ENCODE measurements at regions not wholly inside any gene's neighbourhood (a gene's known extent, or its start where the extent isn't known, plus 50 kb on each side); places are given as distances from the start of the nearest gene placed in this dataset.
A peak's percentile ranks its signal among the peaks of the same experiment; 100 is the strongest.

DNA sequence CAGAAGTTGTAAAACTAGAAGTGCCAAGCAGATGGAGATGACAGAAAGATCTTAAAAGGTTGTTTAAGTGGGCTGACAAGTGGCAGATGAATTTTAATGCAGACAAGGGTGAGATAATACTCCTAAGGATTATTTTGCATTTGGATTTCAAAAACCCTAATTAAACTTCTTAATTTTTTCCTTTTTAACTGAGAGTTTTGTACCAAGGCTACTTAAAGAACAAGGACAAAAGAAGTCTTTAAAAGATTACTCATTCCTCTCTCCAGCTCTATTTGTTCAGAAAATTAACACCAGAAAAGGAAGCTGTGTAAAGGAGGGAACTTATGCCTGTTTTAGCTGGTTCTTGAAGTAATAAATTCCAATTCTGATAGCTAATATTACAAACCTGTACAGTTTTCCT, 275.4 kb downstream of the ETNK1 start:
- DNase-seq (ENCODE audit: low read depth) = no peak

GRCh38 chr12:22904485-22904884, 279.5 kb downstream of the ETNK1 start:
- no peak for DNase-seq (ENCODE audit: low read depth)

DNA sequence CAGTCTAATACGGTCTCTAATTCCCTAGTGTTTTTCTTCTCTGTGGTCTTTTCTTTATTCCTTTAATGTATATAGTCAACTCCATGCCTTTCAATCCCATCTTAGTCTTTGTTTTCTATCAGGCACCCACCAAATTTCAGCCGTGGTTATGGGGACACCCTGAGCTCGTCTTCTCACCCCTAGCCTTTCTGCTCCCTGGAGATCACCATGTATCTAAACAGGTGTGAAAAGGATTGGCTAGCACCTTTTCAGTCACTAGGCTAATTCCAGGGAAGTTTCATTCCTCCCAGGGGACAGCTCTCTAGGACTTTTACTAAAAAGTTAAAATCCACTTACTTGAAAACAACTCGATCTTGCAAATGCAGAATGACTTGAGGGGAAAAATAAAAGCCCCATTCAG, 291.3 kb downstream of the ETNK1 start:
- DNase-seq (ENCODE audit: low read depth) = no peak

DNA sequence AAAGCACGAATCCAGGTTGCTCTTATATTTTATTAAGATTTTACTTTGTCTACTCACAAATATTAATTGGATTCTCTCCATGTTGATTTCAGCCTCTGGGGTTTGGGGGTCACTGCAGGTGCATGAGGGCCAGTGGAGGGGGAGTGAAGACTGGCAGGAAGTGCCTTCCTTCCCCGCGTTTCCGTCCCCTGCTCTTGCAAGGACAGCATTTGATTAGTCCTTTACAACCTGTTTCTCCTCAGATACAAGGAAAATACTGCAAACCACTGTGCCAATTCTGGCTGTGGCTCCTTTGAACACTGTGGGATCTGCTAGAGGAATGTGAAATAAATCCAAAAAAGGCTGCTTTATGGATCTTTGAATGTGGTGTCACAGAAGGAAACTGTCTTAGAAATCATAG, 291.8 kb downstream of the ETNK1 start:
- no peak for DNase-seq (ENCODE audit: low read depth)

DNA sequence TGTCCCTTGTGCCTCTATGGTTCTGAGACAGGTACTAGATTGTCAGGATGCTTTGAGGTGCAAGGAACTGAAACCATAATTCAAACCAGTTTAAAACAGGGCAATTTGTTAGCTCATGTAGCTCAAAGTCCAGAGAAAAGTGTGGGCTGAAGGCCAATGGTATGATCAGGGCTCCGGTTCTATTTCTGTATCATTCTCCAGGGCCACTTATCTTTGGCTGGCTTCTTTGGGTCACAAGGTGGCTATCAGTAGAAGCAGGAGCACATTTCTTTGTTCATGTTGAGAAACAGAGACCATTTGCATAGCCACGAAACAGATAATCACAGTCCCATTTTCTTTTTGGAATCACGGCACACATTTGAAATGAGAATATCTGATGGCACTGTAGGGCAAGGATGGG, 294.9 kb downstream of the ETNK1 start:
- DNase-seq (ENCODE audit: low read depth) = no peak

GRCh38 chr12:22923768-22924167, 298.8 kb downstream of the ETNK1 start:
- no peak for DNase-seq (ENCODE audit: low read depth)

- no peak for DNase-seq (ENCODE audit: low read depth)
Observed at GRCh38 chr12:22924391-22924790, 299.4 kb downstream of the ETNK1 start.

GRCh38 chr12:22925623-22926022, 300.7 kb downstream of the ETNK1 start:
- DNase-seq (ENCODE audit: low read depth) = no peak

GRCh38 chr12:22932431-22932830, 307.5 kb downstream of the ETNK1 start:
- no peak for DNase-seq (ENCODE audit: low read depth)

DNA sequence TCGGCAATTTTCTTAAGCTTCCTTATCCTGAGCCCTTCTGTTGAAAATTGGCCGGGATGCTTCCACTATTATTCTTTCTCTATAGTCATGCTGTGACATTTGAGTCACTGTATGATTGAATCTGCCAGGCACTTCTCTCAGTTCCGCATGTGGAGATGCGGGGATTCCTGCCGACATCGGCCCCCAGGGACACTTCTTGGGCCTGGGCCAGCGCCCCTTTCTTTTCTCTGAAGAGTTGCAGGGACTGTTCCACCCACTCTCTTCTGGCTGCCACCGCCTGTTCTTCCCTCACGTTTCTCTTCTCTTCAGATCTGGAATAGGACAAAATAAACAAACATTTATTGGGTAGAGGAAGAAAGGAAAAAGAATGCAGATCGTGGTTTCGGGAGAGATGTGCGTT, 310.1 kb downstream of the ETNK1 start:
- no peak for DNase-seq (ENCODE audit: low read depth)

GRCh38 chr12:22935501-22935900, 310.5 kb downstream of the ETNK1 start:
- no peak for DNase-seq (ENCODE audit: low read depth)

GRCh38 chr12:22938323-22938722, 313.4 kb downstream of the ETNK1 start:
- DNase-seq (ENCODE audit: low read depth) = no peak

DNA sequence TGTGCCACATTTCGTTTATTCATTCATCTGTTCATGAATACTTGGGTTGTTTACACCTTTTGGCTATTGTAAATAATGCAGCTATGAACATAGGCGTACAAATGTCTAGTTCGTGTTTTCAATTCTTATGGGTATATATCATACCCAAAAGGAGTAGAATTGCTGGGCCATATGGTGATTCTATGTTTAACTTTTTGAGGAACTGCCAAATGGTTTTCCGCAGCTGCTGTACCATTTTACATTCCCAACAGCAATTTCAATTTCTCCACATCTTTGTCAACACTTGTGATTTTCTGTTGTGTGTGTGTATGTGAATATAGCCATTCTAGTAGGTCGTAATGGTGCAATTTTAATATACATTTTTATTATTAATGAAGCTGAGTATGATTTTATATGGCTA, 326.2 kb downstream of the ETNK1 start:
- DNase-seq (ENCODE audit: low read depth) = no peak

DNA sequence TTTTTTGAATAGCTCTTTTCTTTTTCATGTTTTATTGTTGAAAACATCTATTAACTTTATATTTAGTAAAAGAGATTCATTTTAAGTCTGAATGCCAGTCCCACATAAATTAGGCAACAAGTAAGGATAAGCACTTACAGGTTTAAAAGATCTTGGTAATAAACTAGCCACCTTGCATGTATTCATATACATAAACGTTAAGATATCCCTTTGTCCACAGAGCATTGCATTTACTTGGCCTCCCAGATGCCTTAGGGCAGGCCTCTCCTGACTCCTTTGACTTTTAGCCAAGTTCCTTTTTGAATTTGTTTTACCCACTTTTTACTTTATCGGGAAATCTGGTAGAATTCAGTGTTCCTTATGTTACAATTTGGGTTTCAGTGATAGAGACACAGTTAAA, 331.7 kb downstream of the ETNK1 start:
- no peak for DNase-seq (ENCODE audit: low read depth)

DNA sequence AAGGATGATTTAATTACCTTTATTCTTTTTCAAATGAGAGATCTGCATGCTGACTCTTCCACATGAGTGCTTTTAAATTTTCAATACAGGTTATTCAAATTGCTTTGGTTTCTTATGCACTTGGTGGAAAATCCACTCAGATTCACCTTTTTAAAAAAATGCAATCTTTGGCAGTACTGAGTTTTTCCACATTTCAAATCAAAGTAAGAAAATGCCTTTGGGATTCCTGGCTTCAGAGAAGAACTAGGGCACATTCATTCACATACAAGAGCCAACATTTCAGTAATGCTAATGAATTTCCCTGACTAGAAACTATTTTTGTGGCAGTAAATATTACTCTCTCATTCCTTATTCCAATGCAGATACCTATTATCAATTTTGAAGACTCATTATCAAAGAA, 342.2 kb downstream of the ETNK1 start:
- DNase-seq (ENCODE audit: low read depth) = no peak

DNA sequence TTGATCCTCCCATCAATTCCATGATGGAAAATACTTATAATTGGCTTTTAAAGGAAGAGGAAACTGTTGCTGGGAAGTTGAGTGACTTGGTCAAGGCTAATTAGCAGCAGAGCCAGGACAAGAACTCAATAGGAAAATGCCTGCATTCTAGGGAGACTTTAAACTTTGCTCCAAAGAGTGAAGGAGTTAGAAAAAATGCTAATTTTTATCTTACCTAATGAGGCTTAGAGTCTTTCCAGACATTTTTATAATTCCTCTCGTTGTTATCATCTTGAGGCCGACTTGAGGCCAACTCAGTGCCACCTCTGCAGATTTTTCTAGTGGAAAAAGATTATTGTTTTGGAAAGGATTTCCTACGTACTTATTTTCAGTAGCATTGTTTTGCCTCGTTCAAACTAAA, 344.6 kb downstream of the ETNK1 start:
- no peak for DNase-seq (ENCODE audit: low read depth)

DNA sequence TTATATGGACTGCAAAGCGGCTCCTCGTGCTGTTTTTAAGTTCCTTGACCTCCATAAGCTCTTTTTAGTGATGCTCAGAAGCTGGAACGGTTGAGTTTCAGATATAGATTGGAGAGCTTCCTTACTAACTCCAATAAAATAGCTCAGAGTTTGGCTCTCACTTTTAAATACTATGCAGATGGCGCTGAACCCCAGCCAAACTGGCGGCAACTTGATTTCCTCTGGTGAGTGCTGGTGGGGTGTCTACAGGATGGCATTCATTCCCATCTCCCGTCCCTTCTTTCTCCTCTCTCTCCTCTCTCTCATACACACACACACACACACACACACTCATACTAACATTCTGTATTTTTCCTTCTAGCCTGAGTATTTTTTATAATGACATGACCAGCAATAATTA, 346.3 kb downstream of the ETNK1 start:
- no peak for DNase-seq (ENCODE audit: low read depth)

- DNase-seq (ENCODE audit: low read depth) = no peak
Observed at GRCh38 chr12:22971701-22972191, 346.8 kb downstream of the ETNK1 start.

- DNase-seq (ENCODE audit: low read depth) = peak; percentile 91
Observed at GRCh38 chr12:22974865-22975264, 349.9 kb downstream of the ETNK1 start.

- DNase-seq (ENCODE audit: low read depth) = peak; percentile 97
Observed at GRCh38 chr12:22978962-22979361, 354.0 kb downstream of the ETNK1 start.

- no peak for DNase-seq (ENCODE audit: low read depth)
Observed at GRCh38 chr12:22979854-22980469, 355.0 kb downstream of the ETNK1 start.

DNA sequence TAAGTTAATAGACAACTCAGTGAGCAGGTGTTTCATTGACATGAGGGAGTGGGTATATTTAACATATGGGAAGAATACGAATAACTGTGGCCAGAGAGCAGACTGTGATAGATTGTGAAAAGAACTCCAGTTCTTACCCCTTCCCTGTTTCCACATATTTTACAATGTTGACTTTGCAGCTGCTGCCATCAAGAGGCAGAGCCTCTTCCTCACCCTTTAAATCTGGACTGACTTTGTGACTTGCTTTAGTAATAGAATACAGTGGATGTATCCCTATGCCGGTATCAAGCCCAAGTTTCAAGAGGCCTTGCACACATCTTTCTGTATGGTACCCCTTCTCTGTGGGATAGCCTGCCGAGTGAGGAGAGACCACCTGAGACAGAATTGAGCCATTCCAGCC, 356.7 kb downstream of the ETNK1 start:
- DNase-seq (ENCODE audit: low read depth) = no peak

- DNase-seq (ENCODE audit: low read depth) = no peak
Observed at GRCh38 chr12:22982635-22983034, 357.7 kb downstream of the ETNK1 start.

DNA sequence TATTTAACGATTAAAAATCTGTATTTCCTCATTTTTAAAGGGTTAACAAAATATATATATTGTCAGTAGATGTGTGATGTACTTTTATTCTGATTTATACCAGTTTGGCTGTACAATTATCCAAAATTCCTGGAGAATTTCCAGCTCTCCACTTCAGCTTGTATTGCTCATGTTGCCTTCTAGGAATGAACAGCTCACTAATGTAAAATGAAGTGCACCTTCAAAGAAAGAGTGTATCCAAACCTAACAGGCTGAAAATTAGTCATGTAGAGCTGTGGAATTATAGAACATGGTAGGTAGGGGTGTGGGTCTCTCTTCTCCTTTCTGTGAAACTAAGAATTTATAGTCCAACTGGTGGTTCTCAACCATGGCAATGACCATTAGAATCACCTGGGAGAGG, 362.0 kb downstream of the ETNK1 start:
- DNase-seq (ENCODE audit: low read depth) = no peak

DNA sequence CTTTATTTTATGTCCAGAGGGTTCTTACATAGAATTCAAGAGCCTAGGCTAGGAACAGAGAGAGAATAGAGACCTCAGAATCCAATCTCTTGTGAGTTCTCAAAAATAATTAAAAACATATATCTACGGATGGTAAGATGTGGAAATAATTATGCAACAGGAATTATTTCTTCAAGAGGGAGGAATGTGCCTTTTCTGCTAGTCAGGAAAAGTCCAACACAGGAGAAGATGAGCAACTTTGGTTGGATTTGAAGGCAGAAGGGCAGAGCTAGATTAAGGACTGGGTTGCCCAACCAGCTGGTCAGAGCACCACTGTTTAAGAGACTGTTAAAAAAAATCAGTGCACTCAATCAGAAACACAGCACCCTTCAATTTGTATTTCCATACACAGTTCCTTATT, 365.5 kb downstream of the ETNK1 start:
- no peak for DNase-seq (ENCODE audit: low read depth)
